ENCODE measurements at regions not wholly inside any gene's neighbourhood (a gene's known extent, or its start where the extent isn't known, plus 50 kb on each side); places are given as distances from the start of the nearest gene placed in this dataset.

GRCh38 chr7:106419455-106420182 lies 134.8 kb upstream of the NAMPT start:
- Mint-ChIP-seq H3K4me1 (ENCODE audit: low read depth) (peaks cover 64% of the 10 kb centered on the region), H3K36me3 (ENCODE audit: insufficient read depth) (peaks cover 2% of the 10 kb centered on the region), H3K9me3 (peaks cover 21% of the 10 kb centered on the region), H3K4me3 (peak overlapping the region; percentile 4), H3K27me3 (ENCODE audit: low read depth) (no peaks in the 10 kb centered on the region)
- DNase-seq (no peak), ATAC-seq (peak; percentile 64 to 68)

- Mint-ChIP-seq H3K27me3 (ENCODE audit: low read depth) (no peaks in the 10 kb centered on the region), H3K4me3 (no peak overlapping the region), H3K4me1 (ENCODE audit: low read depth) (peaks cover 53% of the 10 kb centered on the region), H3K36me3 (ENCODE audit: insufficient read depth) (no peaks in the 10 kb centered on the region), H3K9me3 (peaks cover 21% of the 10 kb centered on the region)
- no peak for ATAC-seq
- DNase-seq = no peak
These were observed 133.7 kb upstream of the NAMPT start for GRCh38 chr7:106418526-106418925.

- DNase-seq = no peak
- Mint-ChIP-seq H3K4me3 (no peak overlapping the region), H3K36me3 (ENCODE audit: insufficient read depth) (no peaks in the 10 kb centered on the region), H3K9me3 (peaks cover 21% of the 10 kb centered on the region), H3K27me3 (ENCODE audit: low read depth) (no peaks in the 10 kb centered on the region), H3K4me1 (ENCODE audit: low read depth) (peaks cover 48% of the 10 kb centered on the region)
- ATAC-seq = no peak
These were observed 133.3 kb upstream of the NAMPT start for GRCh38 chr7:106418094-106418493.

GRCh38 chr7:106417273-106417902 lies 132.6 kb upstream of the NAMPT start:
- ATAC-seq (no peak), DNase-seq (no peak)
- Mint-ChIP-seq H3K9me3 (peaks cover 21% of the 10 kb centered on the region), H3K27me3 (ENCODE audit: low read depth) (no peaks in the 10 kb centered on the region), H3K4me3 (no peak overlapping the region), H3K4me1 (ENCODE audit: low read depth) (peaks cover 43% of the 10 kb centered on the region), H3K36me3 (ENCODE audit: insufficient read depth) (no peaks in the 10 kb centered on the region)

- H3K4me1 Mint-ChIP-seq (ENCODE audit: low read depth) = peaks cover 33% of the 10 kb centered on the region
These were observed 131.6 kb upstream of the NAMPT start for GRCh38 chr7:106416430-106416829.

GRCh38 chr7:106415433-106415832 lies 130.7 kb upstream of the NAMPT start:
- Mint-ChIP-seq H3K4me1 (ENCODE audit: low read depth) (peaks cover 27% of the 10 kb centered on the region), H3K27me3 (ENCODE audit: low read depth) (peaks cover 4% of the 10 kb centered on the region), H3K9me3 (peaks cover 21% of the 10 kb centered on the region), H3K36me3 (ENCODE audit: insufficient read depth) (no peaks in the 10 kb centered on the region), H3K4me3 (no peak overlapping the region)
- DNase-seq (no peak), ATAC-seq (no peak)

More at GRCh38 chr7:106416430-106416829, 131.6 kb upstream of the NAMPT start:
- peaks cover 21% of the 10 kb centered on the region for H3K9me3 Mint-ChIP-seq
- H3K4me3 Mint-ChIP-seq = no peak overlapping the region
- DNase-seq (no peak), ATAC-seq (no peak)
- H3K27me3 Mint-ChIP-seq (ENCODE audit: low read depth) = peaks cover 3% of the 10 kb centered on the region
- no peaks in the 10 kb centered on the region for H3K36me3 Mint-ChIP-seq (ENCODE audit: insufficient read depth)

- peaks cover 10% of the 10 kb centered on the region for H3K4me1 Mint-ChIP-seq (ENCODE audit: low read depth)
- no peak for ATAC-seq
- H3K9me3 Mint-ChIP-seq = peaks cover 21% of the 10 kb centered on the region
- H3K36me3 Mint-ChIP-seq (ENCODE audit: insufficient read depth) = no peaks in the 10 kb centered on the region
- H3K27me3 Mint-ChIP-seq (ENCODE audit: low read depth) = peaks cover 6% of the 10 kb centered on the region
- no peak for DNase-seq
- no peak overlapping the region for H3K4me3 Mint-ChIP-seq
These were observed 128.7 kb upstream of the NAMPT start for GRCh38 chr7:106413446-106413845.

GRCh38 chr7:106405697-106406141 lies 120.9 kb upstream of the NAMPT start:
- Mint-ChIP-seq H3K27me3 (ENCODE audit: low read depth) (peaks cover 11% of the 10 kb centered on the region), H3K4me3 (peak overlapping the region; percentile 16), H3K4me1 (ENCODE audit: low read depth) (peaks cover 25% of the 10 kb centered on the region), H3K36me3 (ENCODE audit: insufficient read depth) (no peaks in the 10 kb centered on the region), H3K9me3 (no peaks in the 10 kb centered on the region)
- peak; percentile 96 for ATAC-seq
- no peak for DNase-seq

- Mint-ChIP-seq H3K36me3 (ENCODE audit: insufficient read depth) (no peaks in the 10 kb centered on the region), H3K9me3 (no peaks in the 10 kb centered on the region), H3K4me3 (no peak overlapping the region), H3K27me3 (ENCODE audit: low read depth) (peaks cover 24% of the 10 kb centered on the region), H3K4me1 (ENCODE audit: low read depth) (peaks cover 22% of the 10 kb centered on the region)
- DNase-seq = no peak
- no peak for ATAC-seq
These were observed 118.1 kb upstream of the NAMPT start for GRCh38 chr7:106402898-106403297.

- no peak for DNase-seq
- peaks cover 29% of the 10 kb centered on the region for H3K27me3 Mint-ChIP-seq (ENCODE audit: low read depth)
- H3K36me3 Mint-ChIP-seq (ENCODE audit: insufficient read depth) = no peaks in the 10 kb centered on the region
- no peak overlapping the region for H3K4me3 Mint-ChIP-seq
- ATAC-seq = no peak
- no peaks in the 10 kb centered on the region for H3K9me3 Mint-ChIP-seq
- peaks cover 13% of the 10 kb centered on the region for H3K4me1 Mint-ChIP-seq (ENCODE audit: low read depth)
These were observed 116.1 kb upstream of the NAMPT start for GRCh38 chr7:106400923-106401322.

GRCh38 chr7:106398786-106399185 lies 114.0 kb upstream of the NAMPT start:
- Mint-ChIP-seq H3K27me3 (ENCODE audit: low read depth) (peaks cover 44% of the 10 kb centered on the region), H3K9me3 (no peaks in the 10 kb centered on the region), H3K36me3 (ENCODE audit: insufficient read depth) (no peaks in the 10 kb centered on the region), H3K4me3 (no peak overlapping the region), H3K4me1 (ENCODE audit: low read depth) (peaks cover 2% of the 10 kb centered on the region)
- ATAC-seq (no peak), DNase-seq (no peak)

- no peak for ATAC-seq
- H3K36me3 Mint-ChIP-seq (ENCODE audit: insufficient read depth) = no peaks in the 10 kb centered on the region
- DNase-seq = no peak
- H3K27me3 Mint-ChIP-seq (ENCODE audit: low read depth) = peaks cover 41% of the 10 kb centered on the region
- H3K9me3 Mint-ChIP-seq = no peaks in the 10 kb centered on the region
- H3K4me3 Mint-ChIP-seq = no peak overlapping the region
- peaks cover 2% of the 10 kb centered on the region for H3K4me1 Mint-ChIP-seq (ENCODE audit: low read depth)
These were observed 113.2 kb upstream of the NAMPT start for GRCh38 chr7:106397994-106398393.

- Mint-ChIP-seq H3K4me3 (no peak overlapping the region), H3K4me1 (ENCODE audit: low read depth) (peaks cover 2% of the 10 kb centered on the region), H3K9me3 (no peaks in the 10 kb centered on the region), H3K36me3 (ENCODE audit: insufficient read depth) (no peaks in the 10 kb centered on the region), H3K27me3 (ENCODE audit: low read depth) (peaks cover 28% of the 10 kb centered on the region)
- DNase-seq (no peak), ATAC-seq (no peak)
These were observed 109.7 kb upstream of the NAMPT start for GRCh38 chr7:106394526-106394925.

GRCh38 chr7:106393564-106394251 lies 108.9 kb upstream of the NAMPT start:
- H3K36me3 Mint-ChIP-seq (ENCODE audit: insufficient read depth) = no peaks in the 10 kb centered on the region
- ATAC-seq (no peak), DNase-seq (no peak)
- H3K4me3 Mint-ChIP-seq = no peak overlapping the region
- H3K9me3 Mint-ChIP-seq = no peaks in the 10 kb centered on the region
- peaks cover 25% of the 10 kb centered on the region for H3K27me3 Mint-ChIP-seq (ENCODE audit: low read depth)
- H3K4me1 Mint-ChIP-seq (ENCODE audit: low read depth) = peaks cover 2% of the 10 kb centered on the region
